ENCODE measurements at regions not wholly inside any gene's neighbourhood (a gene's known extent, or its start where the extent isn't known, plus 50 kb on each side); places are given as distances from the start of the nearest gene placed in this dataset.

DNA sequence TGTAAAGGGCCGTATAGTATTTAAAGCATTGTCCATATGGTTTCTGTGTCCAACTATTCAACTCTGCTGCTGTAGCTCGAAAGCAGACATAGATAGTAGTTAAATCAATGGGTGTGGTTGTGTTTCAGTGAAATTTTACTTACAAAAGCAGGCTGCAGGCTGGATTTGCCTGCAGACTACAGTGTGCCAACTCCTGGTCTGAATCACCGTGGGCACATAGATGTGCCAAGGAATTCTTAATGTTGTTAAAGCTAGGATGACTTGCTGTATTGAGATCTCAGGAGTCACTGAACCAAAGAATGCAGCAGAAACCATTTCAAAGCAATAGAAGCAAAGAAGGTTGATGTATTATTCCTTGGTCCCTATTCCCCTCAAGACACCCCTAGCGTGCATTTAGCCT is 379.0 kb downstream of the STIM2 start:
- TF ChIP-seq, protein P1, sequence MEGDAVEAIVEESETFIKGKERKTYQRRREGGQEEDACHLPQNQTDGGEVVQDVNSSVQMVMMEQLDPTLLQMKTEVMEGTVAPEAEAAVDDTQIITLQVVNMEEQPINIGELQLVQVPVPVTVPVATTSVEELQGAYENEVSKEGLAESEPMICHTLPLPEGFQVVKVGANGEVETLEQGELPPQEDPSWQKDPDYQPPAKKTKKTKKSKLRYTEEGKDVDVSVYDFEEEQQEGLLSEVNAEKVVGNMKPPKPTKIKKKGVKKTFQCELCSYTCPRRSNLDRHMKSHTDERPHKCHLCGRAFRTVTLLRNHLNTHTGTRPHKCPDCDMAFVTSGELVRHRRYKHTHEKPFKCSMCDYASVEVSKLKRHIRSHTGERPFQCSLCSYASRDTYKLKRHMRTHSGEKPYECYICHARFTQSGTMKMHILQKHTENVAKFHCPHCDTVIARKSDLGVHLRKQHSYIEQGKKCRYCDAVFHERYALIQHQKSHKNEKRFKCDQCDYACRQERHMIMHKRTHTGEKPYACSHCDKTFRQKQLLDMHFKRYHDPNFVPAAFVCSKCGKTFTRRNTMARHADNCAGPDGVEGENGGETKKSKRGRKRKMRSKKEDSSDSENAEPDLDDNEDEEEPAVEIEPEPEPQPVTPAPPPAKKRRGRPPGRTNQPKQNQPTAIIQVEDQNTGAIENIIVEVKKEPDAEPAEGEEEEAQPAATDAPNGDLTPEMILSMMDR (IDR thresholded peaks at IDR 0.05; ENCODE audit: control extremely low read depth, extremely low read depth, low read depth, missing control alignments), result no peak
- POLR2A ChIA-PET, result no interaction called here
- CTCF ChIA-PET, result no interaction called here
- no peak for DNase-seq (ENCODE audit: extremely low spot score)

- TF ChIP-seq, protein P1 (IDR thresholded peaks at IDR 0.05; ENCODE audit: control extremely low read depth, extremely low read depth, low read depth, missing control alignments), result no peak
- no peak for DNase-seq (ENCODE audit: extremely low spot score)
- CTCF ChIA-PET, result no interaction called here
- POLR2A ChIA-PET, result no interaction called here
Measured at GRCh38 chr4:27242217-27242616, 381.6 kb downstream of the STIM2 start.

DNA sequence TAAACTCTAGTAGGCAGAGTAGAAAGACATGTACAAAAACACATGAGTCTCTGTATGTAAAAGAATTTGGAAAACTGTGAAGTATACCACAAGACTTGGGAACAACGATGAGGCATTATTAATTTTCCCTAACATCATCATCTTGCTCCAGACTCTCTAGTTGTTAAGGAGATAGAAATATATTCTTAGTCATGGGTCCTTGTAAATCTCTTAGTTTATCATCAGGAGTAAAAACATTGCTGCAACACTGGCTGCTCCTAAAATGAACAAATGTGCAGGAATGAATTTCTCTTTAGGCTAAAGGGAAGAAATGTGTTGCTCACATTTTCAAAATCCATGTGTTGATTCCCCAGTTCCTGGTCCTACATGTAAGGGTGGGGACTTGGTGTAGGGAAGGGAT is 384.6 kb downstream of the STIM2 start:
- TF ChIP-seq, protein P1 (IDR thresholded peaks at IDR 0.05; ENCODE audit: control extremely low read depth, extremely low read depth, low read depth, missing control alignments), result no peak
- DNase-seq (ENCODE audit: extremely low spot score), result no peak
- POLR2A ChIA-PET, result no interaction called here
- CTCF ChIA-PET, result interaction anchor here (1.0 kb wide), 1 partner anchor 19 kb away, joined by 5 read pairs; no protein-coding TSS in a partner anchor

- CTCF ChIA-PET, result no interaction called here
- TF ChIP-seq, protein P1 (IDR thresholded peaks at IDR 0.05; ENCODE audit: control extremely low read depth, extremely low read depth, low read depth, missing control alignments), result no peak
- no peak for DNase-seq (ENCODE audit: extremely low spot score)
- POLR2A ChIA-PET, result no interaction called here
Measured at GRCh38 chr4:27248829-27249228, 388.2 kb downstream of the STIM2 start.

DNA sequence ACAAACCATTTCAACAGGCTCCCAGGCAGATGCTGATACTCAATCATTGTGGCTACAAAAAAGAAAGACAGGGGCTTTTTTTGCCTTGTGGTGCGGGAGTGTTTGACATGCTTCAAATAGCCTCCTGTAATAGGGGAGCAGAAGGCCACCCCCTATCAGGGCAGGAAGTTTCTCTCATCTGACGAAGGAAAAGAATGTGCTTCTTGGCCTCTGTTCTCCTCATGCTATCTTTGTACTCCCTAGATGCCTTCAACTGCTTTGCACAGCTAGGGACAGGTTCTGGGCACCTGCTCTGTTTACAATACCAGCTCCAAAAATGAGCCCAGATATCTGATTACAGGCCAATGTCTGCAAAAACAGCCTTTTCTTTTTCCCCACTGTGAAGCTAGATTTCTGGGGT is 391.1 kb downstream of the STIM2 start:
- CTCF ChIA-PET, result no interaction called here
- TF ChIP-seq, protein P1 (IDR thresholded peaks at IDR 0.05; ENCODE audit: control extremely low read depth, extremely low read depth, low read depth, missing control alignments), result no peak
- POLR2A ChIA-PET, result no interaction called here
- no peak for DNase-seq (ENCODE audit: extremely low spot score)

DNA sequence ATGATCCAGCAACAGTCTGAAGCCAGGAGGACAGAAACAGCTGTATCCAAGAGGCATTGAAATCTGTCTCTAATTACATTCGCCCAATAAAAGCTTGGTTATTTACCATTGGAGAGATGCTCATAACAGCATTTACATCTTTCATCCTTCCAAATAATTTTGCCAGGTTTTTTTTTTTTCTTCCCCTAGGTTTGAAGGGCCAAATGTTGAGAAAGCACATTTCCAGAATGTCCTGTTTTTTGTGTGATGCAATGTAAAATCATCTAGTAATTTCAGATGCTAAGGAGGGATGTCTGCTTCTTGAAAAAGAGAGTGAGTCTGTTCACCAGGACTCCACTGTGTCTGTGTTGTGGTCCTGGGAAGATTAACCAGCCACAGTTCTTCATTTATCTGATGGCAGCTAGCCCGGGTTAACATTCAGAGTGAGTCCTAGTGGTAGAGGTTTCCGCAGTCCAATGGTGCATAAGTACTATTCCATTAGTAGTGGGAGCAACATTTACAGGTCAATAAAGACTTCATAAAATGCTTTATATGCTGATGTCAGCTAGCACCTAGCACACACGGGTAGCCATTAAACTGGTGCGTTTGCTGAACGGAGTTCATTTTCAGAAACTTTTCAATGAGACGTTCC is 406.8 kb downstream of the STIM2 start:
- CTCF ChIA-PET, result interaction anchor here (0.9 kb wide), 1 partner anchor 11 kb away, joined by 3 read pairs; no protein-coding TSS in a partner anchor
- DNase-seq (ENCODE audit: extremely low spot score), result no peak
- TF ChIP-seq, protein P1 (IDR thresholded peaks at IDR 0.05; ENCODE audit: control extremely low read depth, extremely low read depth, low read depth, missing control alignments), result no peak
- POLR2A ChIA-PET, result no interaction called here
